ENCODE measurements at regions not wholly inside any gene's neighbourhood (a gene's known extent, or its start where the extent isn't known, plus 50 kb on each side); places are given as distances from the start of the nearest gene placed in this dataset.

DNA sequence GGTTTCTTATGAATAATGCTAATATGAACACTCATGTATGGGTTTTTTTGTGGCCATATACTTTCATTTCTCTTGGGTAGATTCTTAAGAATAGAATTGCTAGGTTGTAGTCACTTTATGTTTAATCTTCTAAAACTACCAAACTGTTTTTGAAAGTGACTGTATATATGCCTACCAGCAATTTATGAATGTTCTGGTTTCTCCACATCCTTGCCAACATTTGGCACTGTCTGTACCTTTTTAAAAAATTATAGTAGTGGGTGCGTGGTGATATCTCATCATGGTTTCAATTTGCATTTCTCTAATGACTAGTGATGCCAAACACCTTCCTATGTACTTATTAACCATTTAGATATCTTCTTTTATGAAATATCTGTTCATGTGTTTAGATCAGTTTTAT lies 110.6 kb upstream of the RIOK3 start:
- DNase-seq (ENCODE audit: low read depth in 2 of 2), result no peak

DNA sequence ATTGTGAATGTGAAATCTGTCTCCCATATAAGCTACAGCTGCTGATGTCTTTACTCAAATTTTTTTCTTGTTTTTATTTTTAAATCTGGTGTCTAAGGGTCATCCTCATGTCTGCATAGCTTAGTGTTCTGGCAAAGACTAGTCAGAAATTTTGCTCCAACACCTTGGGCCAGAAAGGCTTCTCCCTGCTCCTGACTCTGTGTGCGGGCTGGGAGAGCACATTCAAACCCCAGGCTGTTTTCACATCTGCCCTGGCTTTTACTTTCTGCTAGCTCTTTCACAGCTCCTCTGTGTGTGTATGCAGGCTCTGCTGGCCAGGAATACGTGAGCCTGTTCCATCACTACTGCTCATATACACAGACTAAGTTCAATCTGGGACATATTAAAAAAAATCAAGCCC lies 102.9 kb upstream of the RIOK3 start:
- no peak for DNase-seq (ENCODE audit: low read depth in 2 of 2)

DNA sequence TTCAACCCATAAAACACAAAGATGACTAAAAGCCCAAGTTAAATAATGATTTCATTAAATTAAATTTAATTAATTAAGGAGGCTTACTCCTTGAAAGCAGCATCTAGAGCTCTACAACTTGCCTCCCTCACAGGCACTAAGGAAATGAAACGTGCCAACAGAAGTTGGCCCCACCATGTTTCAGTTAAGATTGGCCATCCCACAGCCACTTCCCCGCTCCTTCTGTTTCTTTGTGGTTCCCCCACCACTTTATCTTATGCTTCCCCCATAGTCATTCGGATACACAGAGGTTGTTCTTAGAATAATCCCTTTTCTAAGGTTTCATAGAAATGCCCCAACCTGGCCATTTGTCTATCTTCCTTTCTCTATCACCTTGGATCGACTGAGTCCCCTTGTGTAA lies 101.6 kb upstream of the RIOK3 start:
- no peak for DNase-seq (ENCODE audit: low read depth in 2 of 2)

DNA sequence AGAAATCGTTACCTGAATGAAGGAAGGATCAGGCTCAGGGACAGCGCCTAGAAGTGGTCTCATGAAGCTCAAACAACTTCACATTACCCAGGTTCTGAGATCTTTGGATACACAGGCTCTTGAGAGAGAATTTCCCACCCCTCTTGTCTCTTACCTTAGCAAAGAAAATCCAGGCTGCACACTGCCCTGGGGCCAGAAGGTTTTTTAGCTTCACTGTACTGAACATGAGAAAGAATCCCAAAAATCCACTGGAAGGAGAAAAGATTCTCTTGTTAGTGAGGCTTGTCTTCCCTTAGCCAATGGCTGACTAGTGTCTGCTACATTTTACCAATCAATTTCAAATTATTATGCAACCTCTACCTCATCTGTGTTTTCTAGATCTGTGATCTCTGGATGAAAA lies 101.0 kb upstream of the RIOK3 start:
- no peak for DNase-seq (ENCODE audit: low read depth in 2 of 2)

DNA sequence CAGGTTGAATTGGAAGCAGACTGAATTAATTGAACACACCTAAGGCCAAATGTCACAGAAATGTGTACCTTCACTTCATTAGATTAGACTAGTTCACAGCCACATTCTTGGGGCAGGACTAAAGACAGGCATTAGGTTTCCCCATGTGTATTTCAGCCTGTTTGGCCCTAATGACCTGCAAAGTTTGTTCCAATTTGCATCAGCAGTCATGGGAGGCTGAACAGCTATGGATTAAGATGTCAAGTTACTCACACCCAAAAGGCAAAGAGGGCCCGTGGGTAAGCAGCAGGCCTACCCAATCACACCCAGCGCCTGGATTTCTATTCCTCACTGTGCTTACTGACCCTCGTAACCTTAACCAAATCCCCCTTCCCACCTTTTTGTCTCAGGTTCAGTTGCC lies 99.6 kb upstream of the RIOK3 start:
- DNase-seq (ENCODE audit: low read depth in 2 of 2), result no peak

DNA sequence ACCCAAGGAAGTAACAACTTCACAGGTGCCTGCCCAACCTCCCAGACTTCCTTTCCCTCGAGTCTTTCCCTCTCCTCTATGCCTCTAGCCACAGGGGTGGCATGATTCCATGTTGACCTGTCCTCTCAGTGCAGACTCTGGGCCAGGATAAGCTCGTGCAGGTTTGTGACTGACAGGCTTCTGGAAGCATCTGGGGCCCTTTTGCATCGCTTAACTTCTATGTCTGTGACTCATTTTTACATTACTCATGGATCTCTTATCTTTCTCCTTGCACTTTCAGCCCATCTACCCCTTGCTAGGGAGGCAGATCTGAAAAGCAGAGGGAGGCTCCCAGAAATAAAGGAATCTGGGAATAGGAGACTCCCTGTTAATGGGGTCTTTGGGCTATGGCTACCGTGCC lies 98.5 kb upstream of the RIOK3 start:
- no peak for DNase-seq (ENCODE audit: low read depth in 2 of 2)

DNA sequence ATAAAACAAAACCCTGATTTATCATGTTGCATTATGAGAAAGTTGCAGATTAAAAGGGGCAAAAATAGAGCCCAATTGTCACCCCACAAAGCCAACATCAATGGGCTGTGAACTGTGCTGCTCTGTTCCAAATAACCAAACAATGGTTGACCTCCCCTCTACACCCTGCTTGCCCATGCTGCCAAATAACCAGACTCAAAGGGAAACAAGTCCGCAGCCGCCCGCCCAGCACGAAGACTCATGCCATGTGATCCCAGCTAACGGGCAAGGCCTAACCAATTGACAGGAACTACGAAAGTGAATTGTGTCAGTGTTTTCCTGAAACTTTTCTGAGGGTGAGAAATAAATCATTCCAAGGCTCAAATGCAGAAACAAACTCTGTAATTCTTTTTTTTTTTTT lies 97.9 kb upstream of the RIOK3 start:
- DNase-seq (ENCODE audit: low read depth in 2 of 2), result no peak

DNA sequence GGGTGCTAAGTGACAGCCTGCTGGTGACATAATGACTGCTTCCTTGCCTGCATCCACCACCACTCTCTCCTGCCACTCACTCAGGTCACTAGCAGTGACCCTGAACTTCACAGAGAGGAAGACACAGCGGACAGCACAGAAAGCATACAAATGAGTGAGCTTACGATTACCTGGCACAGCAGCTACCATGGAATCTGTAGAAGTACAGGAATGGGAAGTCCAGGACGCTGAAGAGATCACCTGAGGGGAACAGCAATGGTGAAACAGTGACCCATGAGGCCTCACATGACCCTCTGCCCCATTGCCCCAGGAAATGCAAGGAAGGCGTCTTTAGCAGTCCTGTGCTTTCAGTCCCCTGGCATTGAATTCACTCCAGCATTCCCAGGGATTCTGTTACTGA lies 96.7 kb upstream of the RIOK3 start:
- DNase-seq (ENCODE audit: low read depth in 2 of 2), result no peak

DNA sequence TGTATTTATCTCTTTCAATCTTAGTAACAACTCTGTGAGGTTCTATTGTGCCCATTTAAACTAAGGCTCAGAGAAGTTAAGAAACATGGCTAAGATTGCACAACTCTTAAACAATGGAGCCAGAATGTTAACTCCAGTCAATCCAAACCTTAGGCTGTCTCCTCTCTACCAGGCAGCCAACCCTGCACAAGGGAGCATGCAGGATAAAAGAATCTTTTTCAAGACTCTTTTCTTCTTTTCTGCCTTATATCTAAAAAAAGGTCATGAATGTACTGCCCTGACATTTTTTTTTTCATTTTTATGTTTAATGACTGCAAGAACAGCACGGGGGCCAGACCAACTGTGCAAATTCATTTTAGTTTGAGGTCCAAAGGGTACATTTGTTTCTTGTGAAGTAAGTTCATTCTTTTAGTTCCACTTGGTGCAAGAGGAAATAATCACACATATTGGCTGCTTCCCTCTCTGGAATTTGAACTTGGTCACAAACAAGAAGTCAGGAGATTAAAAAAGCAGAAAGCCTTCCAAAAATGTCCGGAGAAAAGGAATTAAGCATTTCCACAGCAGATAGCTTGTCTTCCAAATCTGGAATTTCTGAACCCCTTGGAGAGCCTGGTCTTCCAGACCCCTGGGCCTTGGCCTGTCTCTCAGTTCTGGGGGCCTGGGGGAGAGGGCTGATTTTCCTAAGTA lies 96.0 kb upstream of the RIOK3 start:
- DNase-seq (ENCODE audit: low read depth in 2 of 2), result no peak

DNA sequence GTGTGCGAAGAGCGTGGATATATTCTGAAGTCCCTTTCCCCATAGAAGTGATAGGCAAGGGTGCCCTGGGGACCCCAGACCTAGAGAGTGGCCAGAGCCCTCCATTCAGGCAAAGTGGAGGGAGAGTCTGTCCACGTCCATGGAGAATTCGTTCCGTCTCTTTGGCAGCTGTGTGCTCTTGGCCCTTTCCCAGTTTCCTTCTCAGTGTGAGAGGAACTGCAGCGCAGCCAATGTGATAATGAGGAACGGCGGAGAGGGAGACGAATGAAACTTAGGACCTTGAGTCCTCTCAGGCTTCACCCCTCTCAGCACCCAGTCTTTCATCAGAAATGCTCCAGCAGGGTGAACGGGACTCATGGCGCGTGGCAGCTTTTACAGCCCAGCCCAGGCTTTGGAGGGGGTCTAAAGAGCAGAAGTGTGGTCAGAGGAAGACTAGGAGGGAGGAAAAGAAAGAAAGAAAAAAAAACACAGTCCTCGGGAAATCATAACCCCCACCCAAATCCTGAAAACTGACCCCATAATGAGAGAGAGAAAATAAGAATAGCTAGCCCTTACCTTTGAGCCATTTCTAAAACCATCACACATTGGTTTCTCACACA lies 95.0 kb upstream of the RIOK3 start:
- no peak for DNase-seq (ENCODE audit: low read depth in 2 of 2)

DNA sequence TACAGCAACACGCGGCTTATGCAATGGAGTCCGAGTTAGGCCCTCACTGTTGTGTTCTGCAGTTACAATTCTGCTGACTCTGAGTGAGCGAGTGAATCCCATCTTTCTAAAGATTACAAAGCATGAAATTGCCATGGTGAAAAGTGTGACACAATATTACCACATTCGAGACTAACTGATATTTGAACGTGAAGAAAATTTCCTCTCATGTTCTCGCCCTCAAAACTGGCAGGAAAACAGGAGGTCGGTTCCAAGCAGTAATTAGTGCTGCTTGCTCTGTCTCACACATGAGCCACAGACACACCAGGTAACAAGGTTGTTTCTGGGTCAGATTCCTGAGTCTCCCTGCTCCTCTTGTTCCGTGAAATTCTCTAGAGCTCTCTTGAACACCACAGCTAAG lies 93.7 kb upstream of the RIOK3 start:
- DNase-seq (ENCODE audit: low read depth in 2 of 2), result no peak

DNA sequence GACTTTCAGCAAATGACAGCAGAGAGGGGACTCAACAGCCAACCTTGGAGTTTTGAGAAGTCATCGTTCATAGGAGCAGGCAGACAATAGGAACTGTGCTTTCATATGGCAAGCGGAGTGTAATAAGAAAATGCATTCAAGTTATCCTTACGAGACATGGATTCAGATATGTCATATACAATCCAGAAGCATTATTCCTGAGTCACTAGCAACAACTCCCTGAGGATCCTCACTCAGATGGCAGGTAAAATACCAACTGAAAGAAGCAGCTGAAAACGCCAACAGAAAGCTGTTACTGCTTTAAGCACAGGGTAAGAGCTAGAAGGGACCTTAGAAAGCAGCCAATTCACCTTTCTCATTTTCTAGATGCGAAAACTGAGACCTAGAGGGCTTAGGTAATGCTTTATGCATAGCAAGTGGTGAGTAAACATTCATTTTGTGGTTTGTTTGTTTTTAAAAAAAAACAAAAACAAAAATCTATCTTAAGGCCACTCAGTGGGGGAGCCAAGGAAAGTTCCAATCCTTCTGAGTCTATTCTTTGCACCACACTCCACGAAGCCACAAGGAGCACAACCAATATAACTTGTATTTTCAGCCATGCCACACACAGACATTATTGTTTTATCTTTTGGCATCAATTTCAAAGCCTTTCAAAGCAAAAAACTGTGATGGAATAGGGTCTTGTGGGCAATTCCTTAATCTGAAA lies 89.1 kb upstream of the RIOK3 start:
- no peak for DNase-seq (ENCODE audit: low read depth in 2 of 2)

DNA sequence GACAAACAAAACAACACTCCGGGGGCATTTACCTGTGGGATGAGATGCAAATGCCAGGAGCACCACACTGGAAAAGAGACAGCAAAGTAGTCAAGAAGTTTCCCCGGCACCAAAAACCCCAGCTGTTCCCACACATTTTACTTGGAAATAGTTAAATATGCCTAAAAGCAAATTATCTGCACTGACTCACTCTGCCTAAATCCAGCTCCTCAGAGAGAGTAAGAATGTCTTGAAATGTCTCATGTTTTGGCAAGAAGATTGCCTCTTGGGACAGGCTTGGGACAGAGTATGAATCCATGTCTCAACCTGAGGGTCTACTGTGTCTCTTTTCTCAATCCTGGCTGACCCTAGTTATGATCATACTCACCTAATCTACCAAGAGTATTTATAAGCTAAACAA lies 87.5 kb upstream of the RIOK3 start:
- DNase-seq (ENCODE audit: low read depth in 2 of 2), result peak; percentile 36 to 42

DNA sequence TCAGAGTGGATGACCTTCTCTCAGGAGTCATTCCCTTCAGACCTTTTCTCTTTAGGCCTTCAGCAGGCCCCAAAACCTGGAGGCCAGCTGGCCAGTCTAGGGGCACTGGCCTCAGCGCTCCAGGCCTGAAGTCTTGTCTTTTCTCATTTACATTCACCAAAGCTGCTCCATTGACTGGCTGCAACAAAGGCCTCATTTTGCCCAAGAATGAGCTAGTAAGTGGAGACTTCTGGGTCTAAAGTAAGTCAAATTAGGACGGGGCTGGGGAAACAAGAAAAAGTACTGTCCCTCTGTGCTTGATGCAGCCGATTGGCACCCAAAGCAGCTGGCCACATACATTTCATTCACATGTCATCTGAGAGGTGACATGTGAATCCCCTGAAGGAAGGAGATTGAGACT lies 83.8 kb upstream of the RIOK3 start:
- no peak for DNase-seq (ENCODE audit: low read depth in 2 of 2)

DNA sequence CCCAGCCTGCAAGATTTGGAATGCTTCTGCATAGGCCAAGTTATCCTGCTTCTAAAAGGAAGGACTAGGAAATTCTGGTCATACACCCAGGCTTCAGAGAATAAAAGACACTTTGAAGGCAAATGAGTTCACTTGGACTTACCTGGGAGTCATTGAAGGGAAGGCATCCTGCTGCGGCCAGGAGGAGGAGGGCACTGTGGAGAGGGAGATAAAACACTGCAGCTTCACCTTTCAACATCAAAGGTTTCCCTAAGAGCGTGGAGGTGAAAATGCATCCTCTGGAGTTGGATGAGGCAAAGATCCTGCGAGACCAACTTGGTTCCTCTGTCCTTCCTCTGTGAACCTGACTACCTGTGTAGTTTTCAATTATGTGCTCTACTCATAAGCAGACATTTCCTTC lies 79.5 kb upstream of the RIOK3 start:
- DNase-seq (ENCODE audit: low read depth in 2 of 2), result no peak

DNA sequence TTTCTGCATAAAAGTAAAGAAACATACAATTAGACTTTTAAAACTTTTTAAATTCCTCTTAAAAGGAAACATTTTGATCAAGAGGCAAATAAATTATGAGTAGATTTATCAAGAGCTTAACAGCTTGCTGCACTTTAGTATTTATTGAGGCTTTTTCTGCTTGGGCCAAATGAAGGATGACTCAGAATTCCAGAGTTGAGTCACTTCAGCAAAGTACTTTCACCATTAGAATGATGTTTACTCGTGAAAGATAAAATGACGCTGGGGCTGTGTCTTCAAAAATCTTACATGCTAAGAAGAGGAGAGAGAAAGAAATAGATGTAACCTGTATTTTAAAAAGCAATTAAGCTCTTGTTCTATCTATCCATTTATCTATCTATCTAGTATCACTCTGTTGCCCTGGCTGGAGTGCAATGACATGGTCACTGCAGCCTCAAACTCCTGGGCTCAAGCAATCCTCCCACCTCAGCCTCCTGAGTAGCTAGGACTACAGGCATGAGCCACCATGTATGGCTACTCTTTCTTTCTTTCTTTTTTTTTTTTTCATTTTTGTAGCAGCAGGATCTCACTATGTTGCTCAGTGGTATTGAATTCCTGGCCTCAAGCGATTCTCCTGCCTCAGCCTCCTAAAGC lies 75.3 kb upstream of the RIOK3 start:
- DNase-seq (ENCODE audit: low read depth in 2 of 2), result peak; percentile 67 to 69

DNA sequence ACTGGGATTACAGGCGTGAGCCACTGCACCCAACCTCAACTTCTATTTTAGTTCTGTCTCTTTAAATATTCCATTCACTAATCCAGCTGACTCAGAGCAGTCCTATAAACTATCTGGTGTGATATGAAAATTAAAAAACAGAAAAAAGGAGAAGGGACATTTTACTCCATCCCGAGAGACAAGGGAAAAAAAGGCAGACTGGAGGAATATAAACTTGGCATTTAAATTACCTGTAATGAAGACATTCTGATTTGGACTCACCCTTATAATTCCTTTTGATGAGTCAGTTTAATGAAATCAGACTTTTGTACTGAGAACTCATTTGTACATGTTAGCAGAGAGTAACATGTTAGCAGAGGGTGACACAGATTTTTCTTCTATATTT lies 74.8 kb upstream of the RIOK3 start:
- no peak for DNase-seq (ENCODE audit: low read depth in 2 of 2)

DNA sequence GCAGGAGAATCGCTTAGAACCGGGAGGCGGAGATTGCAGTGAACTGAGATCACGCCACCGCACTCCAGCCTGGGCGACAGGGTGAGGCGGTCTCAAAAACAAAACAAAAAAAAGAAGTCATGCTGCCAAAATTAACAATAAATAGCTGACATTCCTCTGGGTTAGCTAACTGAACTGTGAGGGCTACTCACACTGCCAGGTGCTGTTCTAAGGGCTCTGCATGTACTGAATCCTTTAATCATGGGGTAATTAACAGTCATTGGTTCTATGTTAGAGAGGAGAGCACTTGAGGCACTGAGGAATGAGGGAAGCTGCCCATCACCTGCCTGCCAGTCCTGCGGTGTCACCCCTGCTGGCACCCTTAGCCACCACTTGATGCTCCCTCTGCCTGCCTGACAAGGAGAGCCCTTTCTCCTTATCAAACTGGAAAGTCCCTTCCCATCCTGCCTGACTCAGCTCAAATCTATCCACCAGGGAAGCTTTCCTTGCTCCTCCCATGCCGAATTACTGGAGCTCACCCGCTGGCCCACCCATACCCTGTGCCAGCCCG lies 73.0 kb upstream of the RIOK3 start:
- DNase-seq (ENCODE audit: low read depth in 2 of 2), result no peak

DNA sequence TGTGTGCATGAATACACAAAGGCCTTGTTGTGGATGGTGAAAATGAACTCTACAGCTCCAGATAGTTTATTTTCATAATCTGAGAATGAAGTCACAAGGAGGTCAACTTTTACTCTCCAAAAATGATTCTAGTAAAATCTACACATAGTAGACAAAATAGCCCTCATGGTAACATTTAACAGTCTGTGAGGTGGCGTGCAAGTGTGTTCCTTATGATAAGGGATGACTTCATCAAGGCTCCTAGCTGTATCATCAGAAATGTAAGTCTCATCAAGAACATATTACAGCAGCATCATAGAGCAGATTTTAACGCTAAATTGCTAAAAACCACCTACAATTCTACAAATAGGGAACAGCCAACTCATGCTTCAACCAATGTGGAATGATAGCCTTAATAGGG lies 72.3 kb upstream of the RIOK3 start:
- DNase-seq (ENCODE audit: low read depth in 2 of 2), result no peak

DNA sequence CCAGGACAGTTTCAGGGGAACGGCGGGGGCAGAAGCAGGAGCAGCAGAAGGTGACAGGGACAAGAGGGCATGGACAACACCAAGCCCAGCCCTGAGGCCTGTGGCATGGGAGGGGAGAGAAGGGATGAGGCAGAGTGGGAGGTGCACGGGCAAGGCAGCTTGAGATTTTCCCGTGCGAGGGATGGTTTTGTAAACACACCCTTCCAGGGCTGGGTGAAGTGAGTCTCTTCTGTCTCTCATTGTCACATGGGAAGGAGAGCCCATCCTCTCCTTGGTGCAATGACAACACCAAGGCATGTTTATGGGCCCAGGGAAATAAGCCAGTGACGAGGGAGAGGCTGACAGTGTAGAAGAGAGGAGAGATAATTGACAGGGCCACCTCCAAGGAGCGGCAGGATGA lies 69.6 kb upstream of the RIOK3 start:
- no peak for DNase-seq (ENCODE audit: low read depth in 2 of 2)

DNA sequence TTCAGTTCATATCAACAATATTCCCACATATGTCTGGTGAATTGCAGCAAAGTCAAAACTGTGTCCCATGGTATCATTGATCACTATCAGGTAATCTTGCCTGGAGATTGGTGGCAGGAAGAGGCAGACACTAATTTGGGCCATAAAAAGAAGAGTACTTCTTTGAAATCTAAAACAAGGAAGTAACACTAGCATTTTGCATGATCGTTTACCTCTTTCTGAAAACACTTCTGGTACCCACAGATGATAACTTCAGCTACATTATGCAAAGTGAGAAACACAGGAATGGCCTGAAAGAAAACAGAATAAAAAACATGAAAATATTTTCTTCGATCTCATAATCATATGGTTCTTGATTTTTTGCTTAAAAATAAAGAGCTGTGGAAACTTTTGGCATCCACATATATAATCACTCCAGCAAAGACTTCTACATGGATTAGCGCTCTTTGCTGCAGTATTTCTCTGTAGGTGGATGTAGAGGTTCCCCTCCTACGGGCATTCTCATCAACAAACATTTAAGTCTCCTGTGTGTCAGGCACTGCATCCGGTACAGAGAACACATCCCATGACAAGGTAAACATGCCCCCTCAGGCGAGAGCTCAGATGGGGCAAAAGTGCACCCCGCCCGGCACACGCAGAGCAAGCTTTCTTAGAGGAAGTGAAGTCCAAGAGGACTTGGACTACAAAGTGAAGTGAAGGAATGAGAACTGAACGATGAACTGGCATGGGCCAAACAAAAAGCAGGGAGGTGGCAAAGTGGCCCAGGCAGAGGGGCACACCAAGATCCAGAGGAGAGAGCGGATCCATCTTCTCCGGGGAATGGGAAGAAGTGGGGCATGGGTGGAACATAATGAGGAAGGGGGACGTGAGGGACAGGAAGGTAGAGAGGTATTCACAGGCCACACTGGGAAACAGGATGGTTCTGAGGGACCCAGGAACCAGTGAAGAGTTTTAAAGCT lies 68.0 kb upstream of the RIOK3 start:
- DNase-seq (ENCODE audit: low read depth in 2 of 2), result no peak

DNA sequence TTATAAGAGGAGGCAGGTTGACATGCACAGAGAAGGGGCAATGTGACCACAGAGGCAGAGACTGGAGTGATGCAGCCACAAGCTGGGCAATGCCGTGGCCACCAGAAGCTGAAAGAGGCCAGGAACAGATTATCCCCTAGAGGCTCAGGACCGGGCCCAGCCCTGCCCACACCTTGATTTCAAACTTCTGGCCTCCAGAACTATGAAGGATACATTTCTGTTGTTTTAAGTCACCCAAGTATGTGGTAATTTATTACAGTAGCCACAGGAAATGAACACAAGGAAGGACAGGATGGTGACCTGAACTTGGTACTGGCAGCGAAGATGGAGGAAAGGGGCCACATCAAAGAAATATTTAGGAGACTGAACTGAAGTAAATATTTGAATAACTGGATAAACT lies 66.8 kb upstream of the RIOK3 start:
- DNase-seq (ENCODE audit: low read depth in 2 of 2), result no peak

Measured in fibroblast of skin of left quadriceps (primary cell).